ENCODE measurements at regions not wholly inside any gene's neighbourhood (a gene's known extent, or its start where the extent isn't known, plus 50 kb on each side); places are given as distances from the start of the nearest gene placed in this dataset.

GRCh38 chr11:45395947-45396346, 109.8 kb upstream of the SYT13 start:
- TF ChIP-seq YY1 (IDR thresholded peaks at IDR 0.05; ENCODE audit: insufficient read depth, insufficient read length) (no peak), SUZ12 (IDR thresholded peaks at IDR 0.05; ENCODE audit: extremely low read depth, insufficient read depth, insufficient read length) (no peak)

All from NT2/D1 (cell line).